HCT116 (cell line): ENCODE measurements at regions not wholly inside any gene's neighbourhood (a gene's known extent, or its start where the extent isn't known, plus 50 kb on each side); places are given as distances from the start of the nearest gene placed in this dataset.

Experiments
- ATAC-seq: fragments of 200-7000 bp; cut with Tn5 transposase; 2 replicates; pipeline ENCODE4 v1.9.1; 2020; ENCODE audit warnings: mild to moderate bottlenecking, moderate library complexity
- BruUV-seq: library from RNA; stranded (reverse); fragments of 400-500 nt; replicated peaks from 2 replicates; lab custom pipeline; 2021; lab: Mats Ljungman, UMichigan
- CTCF ChIA-PET: fragments of 300-600 bp; sonication (Branson Sonifier 250); formaldehyde crosslinking; loops from one replicate; lab custom pipeline; 2021; ENCODE audit warnings: antibody characterized with exemption; lab: Charles Lee
- POLR2A ChIA-PET: fragments of 300-600, 350-600 bp; sonication (Branson Sonifier 250); formaldehyde crosslinking; loops from one replicate; lab custom pipeline; 2021; ENCODE audit warnings: antibody characterized with exemption; lab: Charles Lee
- RAD21 ChIA-PET, 2 experiments: fragments of 300-600 bp; sonication (Branson Sonifier 250); formaldehyde crosslinking; loops; one replicate each; lab custom pipeline; 2023; ENCODE audit warnings: low total read pairs in 2 of 2; ENCODE audit not compliant: uncharacterized antibody in 2 of 2, unreplicated experiment in 2 of 2, low non-redundant PET in 1 of 2; lab: Charles Lee
- DNase-seq: peaks from one replicate; pipeline ENCODE4 v3.0.0-alpha.2; 2010; ENCODE audit warnings: low read depth, low spot score
- H2AFZ ChIP-seq: fragments of 200-600 bp; shearing (Covaris generic), sonication (generic); 2 replicates; pipeline ENCODE4 v1.6.1; 2017; ENCODE audit warnings: low read depth, mixed run types, mixed read lengths, antibody characterized with exemption, low read length; ENCODE audit not compliant: poor library complexity, severe bottlenecking
- H3K27ac ChIP-seq: 2 replicates; pipeline ENCODE4 v1.5.1; 2012; ENCODE audit warnings: low read depth, low read length
- H3K27me3 ChIP-seq: fragments of 200-600 bp; sonication (generic); 2 replicates; pipeline ENCODE4 v1.6.1; 2016; ENCODE audit warnings: mixed run types, low read length, mixed read lengths; ENCODE audit not compliant: insufficient read depth
- H3K36me3 ChIP-seq, 2 experiments: fragments of 200-500 bp in 1 of 2; fragments of 200-600 bp in 1 of 2; sonication (Bioruptor generic) in 1 of 2; sonication (generic) in 1 of 2; 2 replicates each; pipeline versions ENCODE4 v1.5.1 to v1.6.1; 2014 to 2016; ENCODE audit warnings: low read length in 2 of 2, inconsistent platforms in 1 of 2, mixed read lengths in 1 of 2, mixed run types in 1 of 2; ENCODE audit not compliant: insufficient read depth in 2 of 2, control insufficient read depth in 1 of 2
- H3K4me1 ChIP-seq, 2 experiments: fragments of 200-600 bp in 1 of 2; sonication (generic) in 1 of 2; 2 replicates each; pipeline versions ENCODE4 v1.5.1 to v1.6.1; 2012 to 2017; ENCODE audit warnings: low read length in 2 of 2, inconsistent platforms in 1 of 2, mild to moderate bottlenecking in 1 of 2, mixed read lengths in 1 of 2, mixed run types in 1 of 2, moderate library complexity in 1 of 2; ENCODE audit not compliant: insufficient read depth in 2 of 2, control insufficient read depth in 1 of 2
- H3K4me2 ChIP-seq: fragments of 200-600 bp; sonication (generic); 2 replicates; pipeline ENCODE4 v1.6.1; 2017; ENCODE audit warnings: mixed run types, low read length, mixed read lengths
- H3K4me3 ChIP-seq, 2 experiments: fragments of 200-600 bp in 1 of 2; sonication (generic) in 1 of 2; replicated peaks in 1 of 2; 2 replicates each; pipeline ENCODE4 v1.5.1; 2011 to 2016; ENCODE audit warnings: low read length in 2 of 2, control low read depth in 1 of 2, low read depth in 1 of 2, mild to moderate bottlenecking in 1 of 2, mixed read lengths in 1 of 2, mixed run types in 1 of 2
- H3K79me2 ChIP-seq: fragments of 200-600 bp; sonication (generic); 2 replicates; pipeline ENCODE4 v1.6.1; 2017; ENCODE audit warnings: mild to moderate bottlenecking, mixed run types, low read length, moderate library complexity, mixed read lengths; ENCODE audit not compliant: insufficient read depth
- H3K9ac ChIP-seq: fragments of 200-600 bp; sonication (generic); 2 replicates; pipeline ENCODE4 v1.6.1; 2016; ENCODE audit warnings: low read length, mixed read lengths
- H3K9me2 ChIP-seq: fragments of 200-600 bp; sonication (generic), shearing (Covaris generic); 2 replicates; pipeline ENCODE4 v1.6.1; 2017; ENCODE audit warnings: mixed run types, mild to moderate bottlenecking, moderate library complexity; ENCODE audit not compliant: insufficient read depth
- H3K9me3 ChIP-seq, 2 experiments: fragments of 200-500 bp in 1 of 2; fragments of 200-600 bp in 1 of 2; sonication (Bioruptor generic) in 1 of 2; sonication (generic) in 1 of 2; 2 replicates each; pipeline ENCODE4 v1.6.1; 2014 to 2017; ENCODE audit warnings: low read length in 2 of 2, mixed read lengths in 2 of 2, inconsistent platforms in 1 of 2, low read depth in 1 of 2, mild to moderate bottlenecking in 1 of 2, mixed run types in 1 of 2, moderate library complexity in 1 of 2; ENCODE audit not compliant: control insufficient read depth in 1 of 2, insufficient read depth in 1 of 2
- H4K20me1 ChIP-seq: fragments of 200-600 bp; sonication (generic), shearing (Covaris generic); 2 replicates; pipeline ENCODE4 v1.6.1; 2017; ENCODE audit warnings: mixed run types, mild to moderate bottlenecking, moderate library complexity; ENCODE audit not compliant: insufficient read depth
- CBX3 ChIP-seq: IDR thresholded peaks from 2 replicates; pipeline ENCODE4 v1.6.1; 2012; ENCODE audit warnings: low read depth
- CEBPB ChIP-seq: IDR thresholded peaks from 2 replicates; pipeline ENCODE4 v1.6.1; 2012; ENCODE audit warnings: low read depth
- EGR1 ChIP-seq: IDR thresholded peaks from 2 replicates; pipeline ENCODE4 v1.6.1; 2012; ENCODE audit warnings: low read depth
- ELF1 ChIP-seq: IDR thresholded peaks from 2 replicates; pipeline ENCODE4 v1.6.1; 2012; ENCODE audit warnings: low read depth, borderline replicate concordance
- EZH2 ChIP-seq: fragments of 200-600 bp; sonication (generic); IDR thresholded peaks from 2 replicates; pipeline ENCODE4 v1.6.1; 2017; ENCODE audit warnings: antibody characterized with exemption, mixed run types
- FOSL1 ChIP-seq: IDR thresholded peaks from 2 replicates; pipeline ENCODE4 v1.6.1; 2012; ENCODE audit warnings: low read depth
- JUND ChIP-seq: IDR thresholded peaks from 2 replicates; pipeline ENCODE4 v1.6.1; 2012
- POLR2A ChIP-seq: IDR thresholded peaks from 2 replicates; pipeline ENCODE4 v1.7.0; 2011; ENCODE audit warnings: borderline replicate concordance; ENCODE audit not compliant: insufficient read depth, insufficient read length; ENCODE audit errors: extremely low read depth
- POLR2AphosphoS5 ChIP-seq: IDR thresholded peaks from 2 replicates; pipeline ENCODE4 v1.6.1; 2011; ENCODE audit warnings: mild to moderate bottlenecking, low read depth, low read length, moderate library complexity
- RAD21 ChIP-seq: IDR thresholded peaks from 2 replicates; pipeline ENCODE4 v1.6.1; 2012; ENCODE audit warnings: low read depth, mild to moderate bottlenecking
- REST ChIP-seq: IDR thresholded peaks from 2 replicates; pipeline ENCODE4 v1.6.1; 2012; ENCODE audit warnings: low read depth
- SIN3A ChIP-seq: IDR thresholded peaks from 2 replicates; pipeline ENCODE4 v1.6.1; 2012; ENCODE audit warnings: low read depth
- SP1 ChIP-seq: IDR thresholded peaks from 2 replicates; pipeline ENCODE4 v1.6.1; 2012; ENCODE audit warnings: low read depth
- SRF ChIP-seq: IDR thresholded peaks from 2 replicates; pipeline ENCODE4 v1.6.1; 2012; ENCODE audit warnings: low read depth
- TCF7L2 ChIP-seq: IDR thresholded peaks from 2 replicates; pipeline ENCODE4 v1.7.0; 2011; ENCODE audit warnings: borderline replicate concordance, inconsistent platforms; ENCODE audit not compliant: insufficient read depth, insufficient read length; ENCODE audit errors: extremely low read depth
- YY1 ChIP-seq: IDR thresholded peaks from 2 replicates; pipeline ENCODE4 v1.6.1; 2011; ENCODE audit warnings: low read length, low read depth, moderate library complexity, mild to moderate bottlenecking; ENCODE audit not compliant: insufficient replicate concordance; ENCODE audit errors: extremely low read depth
- ZBTB33 ChIP-seq: IDR thresholded peaks from 2 replicates; pipeline ENCODE4 v1.6.1; 2011; ENCODE audit warnings: mild to moderate bottlenecking, low read length, moderate library complexity; ENCODE audit not compliant: insufficient replicate concordance; ENCODE audit errors: extremely low read depth
- ZFX ChIP-seq: fragments of 450-650 bp; IDR thresholded peaks from 2 replicates; pipeline ENCODE4 v1.6.1; 2017
- intact Hi-C: fragments of 100-400 bp; cut with micrococcal nuclease; formaldehyde crosslinking; loops from 2 replicates; pipeline ENCODE4 v1.10.0; 2022
- TF ChIP-seq, protein P1 (sequence below), 3 experiments: fragments of 200-600 bp in 1 of 3; sonication (generic) in 1 of 3; IDR thresholded peaks in 2 of 3; conservative IDR thresholded peaks in 1 of 3; 2 replicates each; pipeline ENCODE4 v1.5.1; 2012 to 2017; ENCODE audit warnings: low read depth in 2 of 3, low read length in 2 of 3, antibody characterized with exemption in 1 of 3, borderline replicate concordance in 1 of 3, control low read depth in 1 of 3, mild to moderate bottlenecking in 1 of 3, mixed read lengths in 1 of 3, mixed run types in 1 of 3, moderate library complexity in 1 of 3; ENCODE audit not compliant: insufficient read depth in 1 of 3

DNA sequence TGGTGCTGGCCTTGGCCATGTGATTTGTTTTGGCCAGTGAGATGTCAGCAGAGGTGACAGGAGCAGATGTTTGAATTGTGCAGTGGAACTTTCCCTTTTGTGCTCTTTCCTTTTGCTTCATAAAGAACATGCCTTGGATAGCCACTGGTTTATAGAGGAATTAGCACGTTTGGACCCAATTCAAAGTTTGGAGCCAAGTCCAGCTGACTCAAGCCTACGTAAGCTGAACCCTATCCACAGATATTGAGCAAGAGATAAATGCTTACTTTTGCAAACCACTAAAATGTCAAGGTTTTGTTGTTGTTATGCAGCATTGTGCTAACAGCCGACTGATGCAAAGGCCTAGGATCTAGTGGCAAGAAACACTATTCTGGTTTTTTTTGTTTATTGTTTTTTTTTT is 230.9 kb upstream of the CITED2 start:
- RAD21 ChIA-PET = no interaction called here
- no peak overlapping the region for H3K27ac ChIP-seq
- H3K36me3 ChIP-seq = no peaks in the 10 kb centered on the region
- H3K9me2 ChIP-seq = no peaks in the 10 kb centered on the region
- POLR2A ChIA-PET = no interaction called here
- no peaks in the 10 kb centered on the region for H3K4me1 ChIP-seq
- H3K79me2 ChIP-seq = no peaks in the 10 kb centered on the region
- BruUV-seq = no TSS peak
- ATAC-seq = no peak
- no peaks in the 10 kb centered on the region for H3K27me3 ChIP-seq
- no peak overlapping the region for H3K4me3 ChIP-seq
- CTCF ChIA-PET = no interaction called here
- intact Hi-C loops = no loop called here
- H4K20me1 ChIP-seq = no peaks in the 10 kb centered on the region
- H3K4me2 ChIP-seq = no peak overlapping the region
- no peak for DNase-seq
- H3K9ac ChIP-seq = no peak overlapping the region
- H3K9me3 ChIP-seq = no peaks in the 10 kb centered on the region
- H2AFZ ChIP-seq = no peak overlapping the region
- no peak for TF ChIP-seq FOSL1
- no peak for TF ChIP-seq POLR2AphosphoS5
- TF ChIP-seq TCF7L2 = no peak
- TF ChIP-seq CEBPB = no peak
- no peak for TF ChIP-seq JUND
- no peak for TF ChIP-seq EGR1
- TF ChIP-seq SIN3A = no peak
- TF ChIP-seq ELF1 = no peak
- TF ChIP-seq CBX3 = no peak
- no peak for TF ChIP-seq RAD21
- TF ChIP-seq POLR2A = no peak
- no peak for TF ChIP-seq SRF
- TF ChIP-seq REST = no peak
- TF ChIP-seq, protein P1, sequence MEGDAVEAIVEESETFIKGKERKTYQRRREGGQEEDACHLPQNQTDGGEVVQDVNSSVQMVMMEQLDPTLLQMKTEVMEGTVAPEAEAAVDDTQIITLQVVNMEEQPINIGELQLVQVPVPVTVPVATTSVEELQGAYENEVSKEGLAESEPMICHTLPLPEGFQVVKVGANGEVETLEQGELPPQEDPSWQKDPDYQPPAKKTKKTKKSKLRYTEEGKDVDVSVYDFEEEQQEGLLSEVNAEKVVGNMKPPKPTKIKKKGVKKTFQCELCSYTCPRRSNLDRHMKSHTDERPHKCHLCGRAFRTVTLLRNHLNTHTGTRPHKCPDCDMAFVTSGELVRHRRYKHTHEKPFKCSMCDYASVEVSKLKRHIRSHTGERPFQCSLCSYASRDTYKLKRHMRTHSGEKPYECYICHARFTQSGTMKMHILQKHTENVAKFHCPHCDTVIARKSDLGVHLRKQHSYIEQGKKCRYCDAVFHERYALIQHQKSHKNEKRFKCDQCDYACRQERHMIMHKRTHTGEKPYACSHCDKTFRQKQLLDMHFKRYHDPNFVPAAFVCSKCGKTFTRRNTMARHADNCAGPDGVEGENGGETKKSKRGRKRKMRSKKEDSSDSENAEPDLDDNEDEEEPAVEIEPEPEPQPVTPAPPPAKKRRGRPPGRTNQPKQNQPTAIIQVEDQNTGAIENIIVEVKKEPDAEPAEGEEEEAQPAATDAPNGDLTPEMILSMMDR (IDR thresholded peaks at IDR 0.05 in 2 of 3, conservative IDR thresholded peaks at IDR 0.05 in 1 of 3; ENCODE audit: borderline replicate concordance in 1 of 3, insufficient read depth in 1 of 3, low read depth in 2 of 3, low read length in 2 of 3) = no peak
- no peak for TF ChIP-seq ZFX
- TF ChIP-seq EZH2 = no peak
- TF ChIP-seq ZBTB33 = no peak
- no peak for TF ChIP-seq YY1
- TF ChIP-seq SP1 = no peak
- TF ChIP-seq, all 23 proteins: peak for 0
